ENCODE measurements at regions not wholly inside any gene's neighbourhood (a gene's known extent, or its start where the extent isn't known, plus 50 kb on each side); places are given as distances from the start of the nearest gene placed in this dataset.

DNA sequence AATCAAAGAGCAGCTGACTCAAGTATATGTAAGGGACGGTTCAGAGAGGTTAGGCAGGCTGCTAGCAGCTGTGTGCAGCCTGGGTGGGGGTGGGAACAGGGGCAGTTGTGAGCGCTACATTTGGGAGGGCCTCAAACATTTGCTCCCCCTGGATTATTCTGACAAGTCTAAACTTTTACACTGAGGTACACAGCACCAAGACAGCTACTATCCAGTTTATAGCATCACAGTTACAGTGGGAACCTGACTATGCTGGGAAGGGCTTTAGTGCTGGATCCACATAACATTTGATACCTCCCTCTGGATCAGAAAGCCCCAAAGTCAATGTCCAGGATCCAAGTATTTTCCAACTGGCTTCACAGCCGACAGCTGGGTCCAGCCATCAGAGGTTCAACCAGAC is 55.8 kb upstream of the GIMD1 start:
- DNase-seq, result no peak

DNA sequence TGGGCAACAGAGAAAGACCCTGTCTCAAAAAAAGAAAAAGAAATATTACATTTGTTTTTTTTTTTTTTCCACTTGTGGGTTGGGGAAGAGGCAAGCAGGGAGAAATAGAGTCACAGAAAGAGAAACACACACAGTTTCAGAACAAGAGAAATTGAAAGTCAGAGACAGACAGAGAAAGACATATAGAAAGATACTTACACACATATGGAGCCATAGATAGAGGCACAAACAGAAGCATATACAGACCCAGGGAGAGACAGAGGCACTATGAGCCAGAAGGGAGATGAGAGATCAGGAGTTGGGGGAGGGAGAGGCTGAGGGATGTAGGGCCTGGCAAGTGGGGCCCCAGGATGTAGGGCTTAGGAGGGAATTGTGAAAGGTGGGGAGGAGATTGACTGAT is 55.2 kb upstream of the GIMD1 start:
- DNase-seq, result no peak

DNA sequence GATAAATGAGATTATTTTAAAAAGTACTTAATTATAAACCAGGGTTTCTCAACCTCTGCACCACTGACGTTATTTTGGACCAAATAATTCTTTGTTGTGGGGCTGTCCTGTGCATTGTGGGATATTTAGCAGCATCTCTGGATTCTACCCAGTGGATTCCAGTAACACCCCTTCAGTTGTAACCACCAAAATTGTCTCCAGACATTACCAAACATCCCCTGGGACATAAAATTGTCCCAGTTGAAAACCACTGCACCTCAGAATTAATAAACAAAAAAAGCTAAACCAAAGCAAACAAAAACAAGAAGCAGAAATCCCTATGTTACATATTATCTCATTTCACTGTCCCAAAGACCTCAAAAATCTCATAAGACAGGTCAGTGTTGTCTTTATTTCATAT is 54.2 kb upstream of the GIMD1 start:
- DNase-seq, result no peak

DNA sequence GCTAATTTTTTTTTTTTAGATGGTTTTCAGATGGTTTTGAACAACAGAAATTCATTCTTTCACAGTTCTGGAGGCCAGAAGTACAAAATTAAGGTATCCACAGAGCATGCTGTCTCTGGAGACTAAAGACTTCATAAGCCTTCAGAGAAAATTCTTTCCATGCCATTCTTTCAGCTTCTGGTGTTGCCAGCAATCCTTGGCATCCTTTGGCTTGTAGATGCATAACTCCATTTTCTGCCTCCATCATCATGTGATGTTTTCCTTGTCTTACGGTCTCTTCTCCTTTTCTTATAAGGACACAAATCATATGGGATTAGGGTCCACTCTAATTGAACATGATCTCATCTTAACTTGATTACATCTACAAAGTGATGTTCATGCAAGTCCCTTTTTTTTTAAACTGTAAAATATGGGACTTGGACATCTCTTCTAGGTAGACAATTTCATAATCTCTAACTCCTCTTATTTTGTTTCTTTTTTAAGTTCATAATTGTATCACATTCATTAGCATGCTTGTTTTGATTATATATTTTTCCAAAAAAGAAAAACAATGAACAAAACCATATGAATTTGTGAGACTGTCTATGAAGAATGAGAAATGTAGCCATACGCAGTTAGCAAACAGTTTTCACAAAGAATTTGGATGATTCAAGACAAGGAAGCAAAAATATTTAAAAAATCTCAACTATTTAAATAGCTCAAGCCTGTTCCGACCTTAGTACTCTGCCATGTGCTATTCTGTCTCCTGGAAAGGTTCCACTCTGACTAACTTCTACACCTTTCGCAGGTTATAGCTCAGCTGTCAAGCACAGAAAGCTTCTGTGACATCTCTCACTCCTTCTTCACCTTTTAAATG is 53.1 kb upstream of the GIMD1 start:
- DNase-seq, result no peak

DNA sequence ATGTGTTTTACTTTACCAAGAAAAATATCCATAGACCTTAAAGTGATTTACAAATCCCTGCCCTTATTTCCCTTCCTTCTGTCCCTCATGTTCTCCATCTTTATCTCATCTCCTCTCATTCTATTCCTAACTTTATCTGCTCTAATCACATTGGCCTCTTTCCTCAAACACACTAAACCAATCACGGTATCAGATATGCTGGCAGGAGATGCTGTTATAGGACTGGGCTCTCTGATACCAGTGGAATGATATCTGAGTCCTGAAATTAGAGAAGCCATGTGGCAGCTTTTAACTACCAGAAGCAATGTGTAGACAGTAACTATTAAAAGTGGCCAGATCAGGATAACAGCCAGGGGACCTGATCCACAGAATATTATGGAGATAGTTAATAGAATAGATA is 49.9 kb upstream of the GIMD1 start:
- no peak for DNase-seq

Data from RPMI8226 (cell line).